Testis (tissue), 2 donors: ENCODE measurements at regions not wholly inside any gene's neighbourhood (a gene's known extent, or its start where the extent isn't known, plus 50 kb on each side); places are given as distances from the start of the nearest gene placed in this dataset.

Experiments
- DNase-seq: peaks from one replicate; pipeline ENCODE4 v3.0.0-alpha.2; 2019
- H3K27ac ChIP-seq, 2 donors: fragments of 200-600 bp; sonication (generic); one replicate each; pipeline ENCODE4 v1.5.1; 2019
- H3K27me3 ChIP-seq: fragments of 200-600 bp; sonication (generic); one replicate; pipeline ENCODE4 v1.5.1; 2019
- H3K36me3 ChIP-seq: fragments of 200-600 bp; sonication (generic); one replicate; pipeline ENCODE4 v1.5.1; 2017; ENCODE audit warnings: low read depth; ENCODE audit errors: missing control alignments
- H3K4me1 ChIP-seq: fragments of 200-600 bp; sonication (generic); one replicate; pipeline ENCODE4 v1.5.1; 2019
- H3K4me3 ChIP-seq, 2 donors: fragments of 200-600 bp; sonication (generic); one replicate each; pipeline ENCODE4 v1.5.1; 2017 to 2019
- H3K9me3 ChIP-seq: fragments of 200-600 bp; sonication (generic); one replicate; pipeline ENCODE4 v1.5.1; 2017
- CTCF ChIP-seq, 3 experiments: fragments of 450-650 bp in 2 of 3; fragments of 200-600 bp in 1 of 3; sonication (generic) in 1 of 3; IDR thresholded peaks; one replicate each; pipeline ENCODE4 v1.5.1; 2016 to 2019; ENCODE audit warnings: antibody characterized with exemption in 3 of 3, mild to moderate bottlenecking in 2 of 3, moderate library complexity in 1 of 3
- POLR2A ChIP-seq: fragments of 450-650 bp; IDR thresholded peaks from one replicate; pipeline ENCODE4 v1.6.1; 2017; ENCODE audit warnings: antibody characterized with exemption, mild to moderate bottlenecking, moderate library complexity
- WGBS, 2 donors: methylation state at CpG; one replicate each; pipeline ENCODE4 v1.1.5; 2018; 5-methylcytosine and 5-hydroxymethylcytosine counted together
- intact Hi-C: fragments of 100-400 bp; cut with DNase I; formaldehyde crosslinking; loops from one replicate; pipeline ENCODE4 v1.15.1; 2023; ENCODE audit warnings: low total_unique reads

- H3K36me3 ChIP-seq, result no peaks in the 10 kb centered on the region
- peak; percentile 19 for DNase-seq
- H3K27ac ChIP-seq, result no peak overlapping the region
- H3K9me3 ChIP-seq, result no peaks in the 10 kb centered on the region
- H3K4me1 ChIP-seq, result no peaks in the 10 kb centered on the region
- TF ChIP-seq CTCF (IDR thresholded peaks at IDR 0.05) (peak in 2 of 3 experiments; percentile 28 to 32), POLR2A (no peak)
- no peak overlapping the region for H3K4me3 ChIP-seq
- intact Hi-C loops, result no loop called here
- no peaks in the 10 kb centered on the region for H3K27me3 ChIP-seq
- 56 to 79% methylated on average over 4 of the region's 4 CpGs for WGBS, 2 donors
Measured at GRCh38 chr2:122451040-122451439, 695.6 kb downstream of the TSN start.

GRCh38 chr2:122451697-122452096 lies 696.2 kb downstream of the TSN start:
- H3K9me3 ChIP-seq, result no peaks in the 10 kb centered on the region
- 65 to 81% methylated on average over 1 of the region's 1 CpG for WGBS, 2 donors

GRCh38 chr2:122469147-122469546 lies 713.7 kb downstream of the TSN start:
- DNase-seq, result no peak
- no peak overlapping the region for H3K27ac ChIP-seq
- TF ChIP-seq POLR2A (no peak), CTCF (IDR thresholded peaks at IDR 0.05) (no peak)
- H3K36me3 ChIP-seq, result no peaks in the 10 kb centered on the region
- H3K27me3 ChIP-seq, result no peaks in the 10 kb centered on the region
- intact Hi-C loops, result no loop called here
- no peaks in the 10 kb centered on the region for H3K4me1 ChIP-seq
- 60 to 79% methylated on average over 5 of the region's 5 CpGs for WGBS, 2 donors
- H3K4me3 ChIP-seq, result no peak overlapping the region
- no peaks in the 10 kb centered on the region for H3K9me3 ChIP-seq

More at GRCh38 chr2:122451697-122452096, 696.2 kb downstream of the TSN start:
- Histone ChIP-seq H3K36me3 (no peaks in the 10 kb centered on the region), H3K4me1 (no peaks in the 10 kb centered on the region), H3K27ac (no peak overlapping the region), H3K4me3 (no peak overlapping the region), H3K27me3 (no peaks in the 10 kb centered on the region)
- intact Hi-C loops, result no loop called here
- TF ChIP-seq POLR2A (no peak), CTCF (IDR thresholded peaks at IDR 0.05) (no peak)
- no peak for DNase-seq

GRCh38 chr2:122471753-122472152 lies 716.3 kb downstream of the TSN start:
- Histone ChIP-seq H3K27ac (no peak overlapping the region), H3K4me3 (no peak overlapping the region), H3K9me3 (no peaks in the 10 kb centered on the region), H3K4me1 (no peaks in the 10 kb centered on the region), H3K27me3 (no peaks in the 10 kb centered on the region), H3K36me3 (no peaks in the 10 kb centered on the region)
- TF ChIP-seq POLR2A (no peak), CTCF (IDR thresholded peaks at IDR 0.05) (no peak)
- intact Hi-C loops, result no loop called here
- no peak for DNase-seq

GRCh38 chr2:122478117-122478516 lies 722.7 kb downstream of the TSN start:
- TF ChIP-seq POLR2A (no peak), CTCF (IDR thresholded peaks at IDR 0.05) (no peak)
- no peak overlapping the region for H3K27ac ChIP-seq
- intact Hi-C loops, result no loop called here
- WGBS, 2 donors, result 82 to 90% methylated on average over 2 of the region's 2 CpGs
- H3K4me1 ChIP-seq, result no peaks in the 10 kb centered on the region
- no peaks in the 10 kb centered on the region for H3K9me3 ChIP-seq
- no peak for DNase-seq
- no peaks in the 10 kb centered on the region for H3K36me3 ChIP-seq
- no peaks in the 10 kb centered on the region for H3K27me3 ChIP-seq
- H3K4me3 ChIP-seq, result no peak overlapping the region
